SK-N-SH (cell line): ENCODE measurements at regions not wholly inside any gene's neighbourhood (a gene's known extent, or its start where the extent isn't known, plus 50 kb on each side); places are given as distances from the start of the nearest gene placed in this dataset.
"Not testable (repeated sequence)": the region's sequence is repeated elsewhere in the genome, so short reads cannot be mapped to it uniquely, and the experiment has no call there.

ENCODE experiments used
- CTCF ChIA-PET: fragments of 300-600, 350-600 bp; formaldehyde crosslinking; extraction: SDS; loops from one replicate; lab custom pipeline; 2021; lab: Yijun Ruan, JAX
- POLR2A ChIA-PET: fragments of 350-600 bp; sonication (Branson Sonifier 250); formaldehyde crosslinking; extraction: SDS; loops from one replicate; lab custom pipeline; 2020; ENCODE audit warnings: antibody characterized with exemption, inconsistent platforms; lab: Yijun Ruan, JAX
- DNase-seq: peaks from one replicate; pipeline ENCODE4 v3.0.0; 2012
- H2AFZ ChIP-seq: fragments of 200-600 bp; sonication (generic); 2 replicates; pipeline ENCODE4 v1.8.1; 2016; ENCODE audit warnings: antibody characterized with exemption, mild to moderate bottlenecking, low read depth
- H3F3A ChIP-seq: fragments of 200-600 bp; sonication (generic); replicated peaks from 2 replicates; pipeline ENCODE3; 2016; ENCODE audit warnings: antibody characterized with exemption, mild to moderate bottlenecking; ENCODE audit not compliant: insufficient read depth
- H3K27ac ChIP-seq, 2 experiments: fragments of 200-500 bp in 1 of 2; fragments of 200-600 bp in 1 of 2; sonication (Bioruptor generic) in 1 of 2; sonication (generic), shearing (Covaris generic) in 1 of 2; 2 replicates each; pipeline versions ENCODE4 v1.5.1 to v1.6.1; 2014 to 2016; ENCODE audit warnings: low read depth in 2 of 2, inconsistent platforms in 1 of 2, low read length in 1 of 2, mild to moderate bottlenecking in 1 of 2, mixed read lengths in 1 of 2
- H3K27me3 ChIP-seq: fragments of 200-600 bp; sonication (generic), shearing (Covaris generic); 2 replicates; pipeline ENCODE4 v1.6.1; 2016; ENCODE audit warnings: mixed run types; ENCODE audit not compliant: insufficient read depth
- H3K36me3 ChIP-seq, 2 experiments: fragments of 200-500 bp in 1 of 2; fragments of 200-600 bp in 1 of 2; sonication (Bioruptor generic) in 1 of 2; sonication (generic) in 1 of 2; replicated peaks in 1 of 2; 2 replicates each; pipeline versions ENCODE3 to v1.5.1; 2014 to 2016; ENCODE audit warnings: low read length in 1 of 2, mild to moderate bottlenecking in 1 of 2; ENCODE audit not compliant: insufficient read depth in 2 of 2, control insufficient read depth in 1 of 2
- H3K4me1 ChIP-seq, 2 experiments: fragments of 200-500 bp in 1 of 2; fragments of 200-600 bp in 1 of 2; sonication (Bioruptor generic) in 1 of 2; sonication (generic), shearing (Covaris generic) in 1 of 2; 2 replicates each; pipeline versions ENCODE4 v1.5.1 to v1.6.1; 2014 to 2016; ENCODE audit warnings: low read depth in 1 of 2, low read length in 1 of 2, mixed run types in 1 of 2; ENCODE audit not compliant: insufficient read depth in 2 of 2, control insufficient read depth in 1 of 2
- H3K4me2 ChIP-seq: fragments of 200-600 bp; sonication (generic), shearing (Covaris generic); 2 replicates; pipeline ENCODE4 v1.6.1; 2017; ENCODE audit warnings: mixed run types
- H3K4me3 ChIP-seq, 2 experiments: fragments of 200-500 bp in 1 of 2; fragments of 200-600 bp in 1 of 2; sonication (Bioruptor generic) in 1 of 2; sonication (generic), shearing (Covaris generic) in 1 of 2; 2 replicates each; pipeline versions ENCODE4 v1.5.1 to v1.8.1; 2014 to 2016; ENCODE audit warnings: low read depth in 2 of 2, inconsistent platforms in 1 of 2, low read length in 1 of 2, mild to moderate bottlenecking in 1 of 2, mixed read lengths in 1 of 2, moderate library complexity in 1 of 2
- H3K79me2 ChIP-seq: fragments of 200-600 bp; sonication (generic); 2 replicates; pipeline ENCODE4 v1.8.1; 2017; ENCODE audit warnings: mild to moderate bottlenecking; ENCODE audit not compliant: insufficient read depth
- H3K9ac ChIP-seq: fragments of 200-600 bp; sonication (generic); 2 replicates; pipeline ENCODE4 v1.6.1; 2017; ENCODE audit warnings: mixed run types
- H3K9me2 ChIP-seq: fragments of 200-600 bp; sonication (generic); 2 replicates; pipeline ENCODE4 v1.6.1; 2017; ENCODE audit warnings: mixed run types
- H3K9me3 ChIP-seq: fragments of 200-600 bp; sonication (generic); 2 replicates; pipeline ENCODE4 v1.6.1; 2017; ENCODE audit warnings: mixed run types, mild to moderate bottlenecking, moderate library complexity
- H4K20me1 ChIP-seq: fragments of 200-600 bp; sonication (generic); 2 replicates; pipeline ENCODE4 v1.6.1; 2017; ENCODE audit warnings: mild to moderate bottlenecking, mixed run types; ENCODE audit not compliant: insufficient read depth
- EP300 ChIP-seq, 2 experiments: IDR thresholded peaks; 2 replicates each; pipeline versions ENCODE4 v1.4.0 to v1.6.1; 2012; ENCODE audit warnings: borderline replicate concordance in 1 of 2, low read depth in 1 of 2, low read length in 1 of 2
- EZH2phosphoT487 ChIP-seq: fragments of 200-600 bp; sonication (generic); IDR thresholded peaks from 2 replicates; pipeline ENCODE4 v1.6.1; 2017; ENCODE audit warnings: low read depth, mixed run types, mild to moderate bottlenecking, antibody characterized with exemption, moderate library complexity, borderline replicate concordance
- GABPA ChIP-seq: IDR thresholded peaks from 2 replicates; pipeline ENCODE4 v1.4.0; 2012; ENCODE audit warnings: low read depth, mild to moderate bottlenecking
- MXI1 ChIP-seq: IDR thresholded peaks from 2 replicates; pipeline ENCODE4 v1.6.1; 2012; ENCODE audit warnings: mild to moderate bottlenecking, low read depth, low read length, improper control_type of control experiment
- POLR2AphosphoS5 ChIP-seq: IDR thresholded peaks from 2 replicates; pipeline ENCODE4 v1.6.1; 2012; ENCODE audit warnings: low read depth, low read length
- RCOR1 ChIP-seq: fragments of 150-350 bp; IDR thresholded peaks from 2 replicates; pipeline ENCODE4 v1.6.1; 2017; ENCODE audit warnings: antibody characterized with exemption, low read length
- RFX5 ChIP-seq: IDR thresholded peaks from 2 replicates; pipeline ENCODE4 v1.6.1; 2012; ENCODE audit warnings: mild to moderate bottlenecking, improper control_type of control experiment, low read length
- SMC3 ChIP-seq: IDR thresholded peaks from 2 replicates; pipeline ENCODE4 v1.6.1; 2012; ENCODE audit warnings: low read depth, low read length, improper control_type of control experiment
- TCF12 ChIP-seq: IDR thresholded peaks from 2 replicates; pipeline ENCODE4 v1.4.0; 2012
- TEAD4 ChIP-seq: IDR thresholded peaks from 2 replicates; pipeline ENCODE4 v1.4.0; 2012; ENCODE audit warnings: mild to moderate bottlenecking, borderline replicate concordance; ENCODE audit not compliant: insufficient read depth
- ZBTB33 ChIP-seq: IDR thresholded peaks from 2 replicates; pipeline ENCODE4 v1.4.0; 2012; ENCODE audit warnings: low read depth, borderline replicate concordance
- WGBS: methylation state at CpG from one replicate; pipeline ENCODE4 v1.1.6; 2017; ENCODE audit warnings: low lambda C conversion rate; 5-methylcytosine and 5-hydroxymethylcytosine counted together
- TF ChIP-seq, protein P1 (sequence below): IDR thresholded peaks from 2 replicates; pipeline ENCODE4 v1.4.0; 2012; ENCODE audit warnings: low read depth, borderline replicate concordance

DNA sequence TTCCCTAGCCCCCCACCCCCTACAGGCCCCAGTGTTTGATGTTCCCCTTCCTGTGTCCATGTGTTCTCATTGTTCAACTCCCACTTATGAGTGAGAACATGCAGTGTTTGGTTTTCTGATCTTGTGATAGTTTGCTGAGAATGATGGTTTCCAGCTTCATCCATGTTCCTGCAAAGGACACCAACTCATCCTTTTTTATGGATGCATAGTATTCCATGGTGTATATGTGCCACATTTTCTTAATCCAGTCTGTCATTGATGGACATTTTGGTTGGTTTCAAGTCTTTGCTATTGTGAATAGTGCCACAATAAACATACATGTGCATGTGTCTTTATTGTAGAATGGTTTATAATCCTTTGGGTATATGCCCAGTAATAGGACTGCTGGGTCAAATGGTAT is 171.7 kb upstream of the TAB2 start:
- H3K27me3 ChIP-seq, POLR2A ChIA-PET, H3K4me1 ChIP-seq, H3K9ac ChIP-seq, H3K4me3 ChIP-seq, DNase-seq, H3K79me2 ChIP-seq, H3F3A ChIP-seq, H3K27ac ChIP-seq, H3K9me2 ChIP-seq, H2AFZ ChIP-seq, H3K4me2 ChIP-seq, H3K36me3 ChIP-seq, H4K20me1 ChIP-seq, H3K9me3 ChIP-seq: not testable (repeated sequence)
- CTCF ChIA-PET, result interaction anchor here (1.2 to 1.8 kb wide), 2 partner anchors 13 to 286 kb away, joined by 4 to 5 read pairs; no protein-coding TSS in a partner anchor

- Histone ChIP-seq H4K20me1 (no peaks in the 10 kb centered on the region), H3K9me3 (no peaks in the 10 kb centered on the region; the same call in 1 of the 2 replicates), H3F3A (no peaks in the 10 kb centered on the region), H3K27ac (no peak overlapping the region), H3K9me2 (no peaks in the 10 kb centered on the region), H3K79me2 (no peaks in the 10 kb centered on the region), H3K36me3 (no peaks in the 10 kb centered on the region), H3K4me1 (peaks cover 0 to 2% of the 10 kb centered on the region in 2 experiments; a peak in 1 of 4 replicates), H2AFZ (no peak overlapping the region), H3K9ac (no peak overlapping the region), H3K27me3 (no peaks in the 10 kb centered on the region), H3K4me2 (no peak overlapping the region), H3K4me3 (no peak overlapping the region)
- POLR2A ChIA-PET, result no interaction called here
- WGBS, result 35% methylated on average over 3 of the region's 3 CpGs
- TF ChIP-seq RFX5, result no peak
- no peak for TF ChIP-seq EP300 (IDR thresholded peaks at IDR 0.05; ENCODE audit: borderline replicate concordance in 1 of 2, low read depth in 1 of 2, low read length in 1 of 2)
- TF ChIP-seq EZH2phosphoT487, result no peak
- no peak for TF ChIP-seq TEAD4
- TF ChIP-seq ZBTB33, result no peak
- no peak for TF ChIP-seq SMC3
- no peak for TF ChIP-seq TCF12
- TF ChIP-seq GABPA, result no peak
- no peak for TF ChIP-seq RCOR1
- TF ChIP-seq MXI1, result no peak
- TF ChIP-seq, protein P1, sequence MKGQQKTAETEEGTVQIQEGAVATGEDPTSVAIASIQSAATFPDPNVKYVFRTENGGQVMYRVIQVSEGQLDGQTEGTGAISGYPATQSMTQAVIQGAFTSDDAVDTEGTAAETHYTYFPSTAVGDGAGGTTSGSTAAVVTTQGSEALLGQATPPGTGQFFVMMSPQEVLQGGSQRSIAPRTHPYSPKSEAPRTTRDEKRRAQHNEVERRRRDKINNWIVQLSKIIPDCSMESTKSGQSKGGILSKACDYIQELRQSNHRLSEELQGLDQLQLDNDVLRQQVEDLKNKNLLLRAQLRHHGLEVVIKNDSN, result no peak
- TF ChIP-seq POLR2AphosphoS5, result no peak
- CTCF ChIA-PET, result no interaction called here
- no peak for DNase-seq
Measured at GRCh38 chr6:149147195-149147594, 170.3 kb upstream of the TAB2 start.
